ENCODE measurements at regions not wholly inside any gene's neighbourhood (a gene's known extent, or its start where the extent isn't known, plus 50 kb on each side); places are given as distances from the start of the nearest gene placed in this dataset.

- no peak overlapping the region for H3K4me3 ChIP-seq
- POLR2A ChIA-PET (ENCODE audit: unreplicated experiment): no interaction called here
- H3K27me3 ChIP-seq (ENCODE audit: insufficient read depth, low read depth): no peaks in the 10 kb centered on the region
- no peaks in the 10 kb centered on the region for H3K9me3 ChIP-seq (ENCODE audit: insufficient read depth, low read depth)
- no peaks in the 10 kb centered on the region for H3K79me2 ChIP-seq (ENCODE audit: low read depth)
- CTCF ChIA-PET: no interaction called here
- H3K27ac ChIP-seq: no peak overlapping the region
- no peaks in the 10 kb centered on the region for H3F3A ChIP-seq (ENCODE audit: insufficient read depth, low read depth)
- no peak overlapping the region for H2AFZ ChIP-seq
- BruUV-seq (replicated peaks): no TSS peak
- H4K20me1 ChIP-seq (ENCODE audit: insufficient read depth): no peaks in the 10 kb centered on the region
- no peak for DNase-seq
- H3K9me2 ChIP-seq (ENCODE audit: insufficient read depth): no peaks in the 10 kb centered on the region; the same call in 1 of the 2 replicates
- no peaks in the 10 kb centered on the region for H3K4me1 ChIP-seq (replicated peaks; ENCODE audit: insufficient read depth)
- H3K4me2 ChIP-seq: no peak overlapping the region
- H3K36me3 ChIP-seq (ENCODE audit: low read depth): no peaks in the 10 kb centered on the region
- intact Hi-C loops (cut with micrococcal nuclease; ENCODE audit: unreplicated experiment): no loop called here
- TF ChIP-seq CTCF (conservative IDR thresholded peaks at IDR 0.05) (no peak), EZH2 (IDR thresholded peaks at IDR 0.05; ENCODE audit: low read depth) (no peak)
Observed at GRCh38 chr6:19632230-19632629, 204.9 kb upstream of the ID4 start.

GRCh38 chr6:19632786-19633185, 204.4 kb upstream of the ID4 start:
- POLR2A ChIA-PET (ENCODE audit: unreplicated experiment): no interaction called here
- no TSS peak for BruUV-seq (replicated peaks)
- TF ChIP-seq EZH2 (IDR thresholded peaks at IDR 0.05; ENCODE audit: low read depth): no peak
- no peak for TF ChIP-seq CTCF (conservative IDR thresholded peaks at IDR 0.05)

GRCh38 chr6:19635728-19636127, 201.4 kb upstream of the ID4 start:
- intact Hi-C loops (cut with micrococcal nuclease; ENCODE audit: unreplicated experiment): no loop called here
- Histone ChIP-seq H3K36me3 (ENCODE audit: low read depth) (no peaks in the 10 kb centered on the region), H3K9me2 (ENCODE audit: insufficient read depth) (no peaks in the 10 kb centered on the region; the same call in 1 of the 2 replicates), H3K4me1 (replicated peaks; ENCODE audit: insufficient read depth) (no peaks in the 10 kb centered on the region), H3K79me2 (ENCODE audit: low read depth) (no peaks in the 10 kb centered on the region), H3K4me2 (no peak overlapping the region), H4K20me1 (ENCODE audit: insufficient read depth) (no peaks in the 10 kb centered on the region), H3K9me3 (ENCODE audit: insufficient read depth, low read depth) (no peaks in the 10 kb centered on the region), H3K27me3 (ENCODE audit: insufficient read depth, low read depth) (no peaks in the 10 kb centered on the region), H3F3A (ENCODE audit: insufficient read depth, low read depth) (no peaks in the 10 kb centered on the region), H3K27ac (no peak overlapping the region), H2AFZ (no peak overlapping the region), H3K4me3 (no peak overlapping the region)
- BruUV-seq (replicated peaks): no TSS peak
- DNase-seq: no peak
- POLR2A ChIA-PET (ENCODE audit: unreplicated experiment): no interaction called here
- CTCF ChIA-PET: no interaction called here
- TF ChIP-seq CTCF (conservative IDR thresholded peaks at IDR 0.05): no peak
- TF ChIP-seq EZH2 (IDR thresholded peaks at IDR 0.05; ENCODE audit: low read depth): no peak

More at GRCh38 chr6:19632786-19633185, 204.4 kb upstream of the ID4 start:
- Histone ChIP-seq H3F3A (ENCODE audit: insufficient read depth, low read depth) (no peaks in the 10 kb centered on the region), H3K4me3 (no peak overlapping the region), H3K36me3 (ENCODE audit: low read depth) (no peaks in the 10 kb centered on the region), H3K4me1 (replicated peaks; ENCODE audit: insufficient read depth) (no peaks in the 10 kb centered on the region), H3K9me2 (ENCODE audit: insufficient read depth) (no peaks in the 10 kb centered on the region; the same call in 1 of the 2 replicates), H3K4me2 (no peak overlapping the region), H3K27me3 (ENCODE audit: insufficient read depth, low read depth) (no peaks in the 10 kb centered on the region), H2AFZ (no peak overlapping the region), H3K27ac (no peak overlapping the region), H3K9me3 (ENCODE audit: insufficient read depth, low read depth) (no peaks in the 10 kb centered on the region), H3K79me2 (ENCODE audit: low read depth) (no peaks in the 10 kb centered on the region), H4K20me1 (ENCODE audit: insufficient read depth) (no peaks in the 10 kb centered on the region)
- intact Hi-C loops (cut with micrococcal nuclease; ENCODE audit: unreplicated experiment): no loop called here
- DNase-seq: no peak
- CTCF ChIA-PET: no interaction called here

Data from PC-9 (cell line).